Endothelial cell of umbilical vein (primary cell): ENCODE measurements at regions not wholly inside any gene's neighbourhood (a gene's known extent, or its start where the extent isn't known, plus 50 kb on each side); places are given as distances from the start of the nearest gene placed in this dataset.

Experiments used
- BruUV-seq: library from RNA; stranded (reverse); fragments of 400-500 nt; replicated peaks from 2 replicates; lab custom pipeline; 2021; lab: Mats Ljungman, UMichigan
- CTCF ChIA-PET: fragments of 300-600, 350-600 bp; sonication (Branson Sonifier 250); formaldehyde crosslinking; loops from one replicate; lab custom pipeline; 2021; ENCODE audit warnings: antibody characterized with exemption, inconsistent platforms; lab: Charles Lee
- POLR2A ChIA-PET: fragments of 300-600, 350-600 bp; sonication (Branson Sonifier 250); formaldehyde crosslinking; loops from one replicate; lab custom pipeline; 2021; ENCODE audit warnings: antibody characterized with exemption, inconsistent platforms; lab: Charles Lee
- DNase-seq: peaks from one replicate; pipeline ENCODE4 v3.0.0-alpha.2; 2011; ENCODE audit warnings: low read depth, low spot score
- FAIRE-seq: peaks from 2 replicates; lab custom pipeline; 2011; peaks lifted over from hg19 to GRCh38; lab: Jason Lieb, UNC
- H2AFZ ChIP-seq: 2 replicates; pipeline ENCODE4 v1.6.0; 2012; ENCODE audit warnings: low read depth, low read length, control low read depth, inconsistent platforms
- H3K27ac ChIP-seq: 2 replicates; pipeline ENCODE4 v1.5.1; 2011; ENCODE audit warnings: low read depth, mild to moderate bottlenecking, control low read depth, low read length, moderate library complexity; ENCODE audit not compliant: insufficient read depth
- H3K27me3 ChIP-seq, 2 experiments: 2 replicates each; pipeline versions ENCODE4 v1.6.0 to v1.6.1; 2011; ENCODE audit warnings: low read length in 2 of 2, mixed read lengths in 1 of 2; ENCODE audit not compliant: control insufficient read depth in 2 of 2, insufficient read depth in 2 of 2
- H3K36me3 ChIP-seq, 2 experiments: 2 replicates in 1 of 2; 3 replicates in 1 of 2; pipeline ENCODE4 v1.5.1; 2011; ENCODE audit warnings: low read length in 2 of 2, mild to moderate bottlenecking in 1 of 2, moderate library complexity in 1 of 2; ENCODE audit not compliant: control insufficient read depth in 2 of 2, insufficient read depth in 2 of 2; ENCODE audit errors: extremely low read depth in 1 of 2
- H3K4me1 ChIP-seq: 3 replicates; pipeline ENCODE4 v1.5.1; 2011; ENCODE audit warnings: mild to moderate bottlenecking, low read length; ENCODE audit not compliant: control insufficient read depth, insufficient read depth; ENCODE audit errors: extremely low read depth
- H3K4me2 ChIP-seq: 2 replicates; pipeline ENCODE4 v1.6.1; 2011; ENCODE audit warnings: low read length, control low read depth, mixed read lengths; ENCODE audit not compliant: insufficient read depth
- H3K4me3 ChIP-seq, 3 experiments: fragments of 200-600 bp in 1 of 3; sonication (generic), shearing (Covaris generic) in 1 of 3; replicated peaks in 1 of 3; 2 replicates each; pipeline ENCODE4 v1.5.1; 2011 to 2016; ENCODE audit warnings: control low read depth in 3 of 3, low read length in 3 of 3, mild to moderate bottlenecking in 2 of 3, inconsistent platforms in 1 of 3, low read depth in 1 of 3, moderate library complexity in 1 of 3; ENCODE audit not compliant: insufficient read depth in 1 of 3
- H3K79me2 ChIP-seq: 2 replicates; pipeline ENCODE4 v1.6.0; 2012; ENCODE audit warnings: low read length, inconsistent platforms; ENCODE audit not compliant: control insufficient read depth, insufficient read depth
- H3K9ac ChIP-seq: replicated peaks from 2 replicates; pipeline ENCODE3; 2011; ENCODE audit warnings: low read length, control low read depth; ENCODE audit not compliant: insufficient read depth; ENCODE audit errors: extremely low read depth
- H3K9me1 ChIP-seq: replicated peaks from 3 replicates; pipeline ENCODE4 v1.6.0; 2011; ENCODE audit warnings: mild to moderate bottlenecking, low read length; ENCODE audit not compliant: control insufficient read depth, insufficient read depth; ENCODE audit errors: extremely low read depth
- H3K9me3 ChIP-seq: replicated peaks from 2 replicates; pipeline ENCODE4 v1.5.1; 2012; ENCODE audit warnings: low read length, inconsistent platforms; ENCODE audit not compliant: control insufficient read depth, insufficient read depth
- H4K20me1 ChIP-seq: replicated peaks from 2 replicates; pipeline ENCODE3; 2011; ENCODE audit warnings: mild to moderate bottlenecking, low read length; ENCODE audit not compliant: control insufficient read depth, insufficient read depth; ENCODE audit errors: extremely low read depth
- EZH2 ChIP-seq: IDR thresholded peaks from 2 replicates; pipeline ENCODE4 v1.6.1; 2012; ENCODE audit warnings: borderline replicate concordance, low read depth, mild to moderate bottlenecking, moderate library complexity, low read length, inconsistent platforms; ENCODE audit not compliant: severe bottlenecking
- FOS ChIP-seq: IDR thresholded peaks from 2 replicates; pipeline ENCODE4 v1.6.1; 2011; ENCODE audit warnings: mild to moderate bottlenecking, low read length, moderate library complexity, borderline replicate concordance; ENCODE audit not compliant: insufficient read depth
- GATA2 ChIP-seq: IDR thresholded peaks from 2 replicates; pipeline ENCODE4 v1.7.0; 2011; ENCODE audit warnings: low read depth, mild to moderate bottlenecking, moderate library complexity, mixed read lengths, low read length; ENCODE audit not compliant: insufficient read length, insufficient read depth
- JUN ChIP-seq: IDR thresholded peaks from 2 replicates; pipeline ENCODE4 v1.6.1; 2011; ENCODE audit warnings: borderline replicate concordance, low read depth; ENCODE audit not compliant: insufficient read length, insufficient read depth
- MYC ChIP-seq: IDR thresholded peaks from one replicate; pipeline ENCODE4 v1.6.1; 2011; ENCODE audit warnings: mild to moderate bottlenecking, low read depth, low read length
- POLR2A ChIP-seq: IDR thresholded peaks from 2 replicates; pipeline ENCODE4 v1.6.1; 2012; ENCODE audit warnings: low read depth, mild to moderate bottlenecking, control low read depth, low read length
- POLR2AphosphoS5 ChIP-seq: IDR thresholded peaks from 2 replicates; pipeline ENCODE4 v1.6.1; 2012; ENCODE audit warnings: low read depth, mild to moderate bottlenecking, control low read depth, low read length, moderate library complexity; ENCODE audit not compliant: insufficient read depth
- dilution Hi-C: fragments of 300-500 bp; cut with MboI; formaldehyde crosslinking; loops from one replicate; pipeline ENCODE4 v1.15.0; 2019; ENCODE audit warnings: low sequenced_read_pairs; ENCODE audit not compliant: extremely low pct_ligation_motif_present
- intact Hi-C: fragments of 100-400 bp; cut with micrococcal nuclease; formaldehyde crosslinking; loops from one replicate; pipeline ENCODE4 v1.10.0; 2022
- TF ChIP-seq, protein P1 (sequence below), 2 donors: IDR thresholded peaks; 1 replicate in 1 of 2; 2 replicates in 1 of 2; pipeline ENCODE4 v1.5.1; 2011; ENCODE audit warnings: low read length in 2 of 2, mild to moderate bottlenecking in 2 of 2, moderate library complexity in 2 of 2, control low read depth in 1 of 2, inconsistent platforms in 1 of 2, low read depth in 1 of 2; ENCODE audit not compliant: insufficient read depth in 1 of 2; ENCODE audit errors: extremely low read depth in 1 of 2
- TF ChIP-seq, protein P2 (sequence below): IDR thresholded peaks from 2 replicates; pipeline ENCODE4 v1.6.1; 2011; ENCODE audit not compliant: insufficient read depth, insufficient read length

- Histone ChIP-seq H3K36me3 (no peaks in the 10 kb centered on the region), H3K9me1 (no peaks in the 10 kb centered on the region), H3K79me2 (no peaks in the 10 kb centered on the region), H3K4me3 (no peak overlapping the region), H4K20me1 (no peaks in the 10 kb centered on the region), H3K9me3 (peaks cover 2% of the 10 kb centered on the region), H3K9ac (no peak overlapping the region), H2AFZ (no peak overlapping the region), H3K4me2 (no peak overlapping the region), H3K27ac (no peak overlapping the region), H3K4me1 (no peaks in the 10 kb centered on the region), H3K27me3 (no peaks in the 10 kb centered on the region)
- ChIA-PET POLR2A (no interaction called here), CTCF (no interaction called here)
- intact Hi-C loops (no loop called here), dilution Hi-C loops (no loop called here)
- no TSS peak for BruUV-seq
- TF ChIP-seq, protein P1, sequence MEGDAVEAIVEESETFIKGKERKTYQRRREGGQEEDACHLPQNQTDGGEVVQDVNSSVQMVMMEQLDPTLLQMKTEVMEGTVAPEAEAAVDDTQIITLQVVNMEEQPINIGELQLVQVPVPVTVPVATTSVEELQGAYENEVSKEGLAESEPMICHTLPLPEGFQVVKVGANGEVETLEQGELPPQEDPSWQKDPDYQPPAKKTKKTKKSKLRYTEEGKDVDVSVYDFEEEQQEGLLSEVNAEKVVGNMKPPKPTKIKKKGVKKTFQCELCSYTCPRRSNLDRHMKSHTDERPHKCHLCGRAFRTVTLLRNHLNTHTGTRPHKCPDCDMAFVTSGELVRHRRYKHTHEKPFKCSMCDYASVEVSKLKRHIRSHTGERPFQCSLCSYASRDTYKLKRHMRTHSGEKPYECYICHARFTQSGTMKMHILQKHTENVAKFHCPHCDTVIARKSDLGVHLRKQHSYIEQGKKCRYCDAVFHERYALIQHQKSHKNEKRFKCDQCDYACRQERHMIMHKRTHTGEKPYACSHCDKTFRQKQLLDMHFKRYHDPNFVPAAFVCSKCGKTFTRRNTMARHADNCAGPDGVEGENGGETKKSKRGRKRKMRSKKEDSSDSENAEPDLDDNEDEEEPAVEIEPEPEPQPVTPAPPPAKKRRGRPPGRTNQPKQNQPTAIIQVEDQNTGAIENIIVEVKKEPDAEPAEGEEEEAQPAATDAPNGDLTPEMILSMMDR (IDR thresholded peaks at IDR 0.05; ENCODE audit: extremely low read depth in 1 of 2, insufficient read depth in 1 of 2, low read depth in 1 of 2, low read length in 2 of 2): no peak
- TF ChIP-seq GATA2: no peak
- no peak for TF ChIP-seq POLR2AphosphoS5
- no peak for TF ChIP-seq EZH2
- no peak for TF ChIP-seq JUN
- TF ChIP-seq MYC: no peak
- no peak for TF ChIP-seq FOS
- TF ChIP-seq, protein P2, sequence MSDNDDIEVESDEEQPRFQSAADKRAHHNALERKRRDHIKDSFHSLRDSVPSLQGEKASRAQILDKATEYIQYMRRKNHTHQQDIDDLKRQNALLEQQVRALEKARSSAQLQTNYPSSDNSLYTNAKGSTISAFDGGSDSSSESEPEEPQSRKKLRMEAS: no peak
- no peak for TF ChIP-seq POLR2A
- DNase-seq (no peak), FAIRE-seq (no peak)
Observed at GRCh38 chr5:7214906-7215416, 181.0 kb upstream of the ADCY2 start.
